ENCODE measurements at regions not wholly inside any gene's neighbourhood (a gene's known extent, or its start where the extent isn't known, plus 50 kb on each side); places are given as distances from the start of the nearest gene placed in this dataset.

DNA sequence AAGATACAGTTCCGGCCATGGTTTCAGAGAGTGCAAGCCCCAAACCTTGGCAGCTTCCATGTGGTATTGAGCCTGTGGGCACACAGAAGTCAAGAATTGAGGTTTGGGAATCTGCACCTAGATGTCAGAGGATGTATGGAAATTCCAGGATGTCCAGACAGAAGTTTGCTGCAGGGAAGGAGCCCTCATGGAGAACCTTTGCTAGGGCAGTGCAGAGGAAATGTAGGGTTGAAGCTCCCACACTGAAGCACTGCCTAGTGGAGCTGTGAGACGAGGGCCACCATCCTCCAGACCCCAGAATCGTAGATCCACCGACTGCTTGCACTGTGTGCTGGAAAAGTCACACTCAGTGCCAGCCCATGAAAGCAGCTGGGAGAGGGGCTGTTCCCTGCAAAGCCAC, 267.5 kb downstream of the OGFRL1 start:
- no peak for TF ChIP-seq POLR2A (IDR thresholded peaks at IDR 0.05)
- TF ChIP-seq, protein P1, sequence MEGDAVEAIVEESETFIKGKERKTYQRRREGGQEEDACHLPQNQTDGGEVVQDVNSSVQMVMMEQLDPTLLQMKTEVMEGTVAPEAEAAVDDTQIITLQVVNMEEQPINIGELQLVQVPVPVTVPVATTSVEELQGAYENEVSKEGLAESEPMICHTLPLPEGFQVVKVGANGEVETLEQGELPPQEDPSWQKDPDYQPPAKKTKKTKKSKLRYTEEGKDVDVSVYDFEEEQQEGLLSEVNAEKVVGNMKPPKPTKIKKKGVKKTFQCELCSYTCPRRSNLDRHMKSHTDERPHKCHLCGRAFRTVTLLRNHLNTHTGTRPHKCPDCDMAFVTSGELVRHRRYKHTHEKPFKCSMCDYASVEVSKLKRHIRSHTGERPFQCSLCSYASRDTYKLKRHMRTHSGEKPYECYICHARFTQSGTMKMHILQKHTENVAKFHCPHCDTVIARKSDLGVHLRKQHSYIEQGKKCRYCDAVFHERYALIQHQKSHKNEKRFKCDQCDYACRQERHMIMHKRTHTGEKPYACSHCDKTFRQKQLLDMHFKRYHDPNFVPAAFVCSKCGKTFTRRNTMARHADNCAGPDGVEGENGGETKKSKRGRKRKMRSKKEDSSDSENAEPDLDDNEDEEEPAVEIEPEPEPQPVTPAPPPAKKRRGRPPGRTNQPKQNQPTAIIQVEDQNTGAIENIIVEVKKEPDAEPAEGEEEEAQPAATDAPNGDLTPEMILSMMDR (IDR thresholded peaks at IDR 0.05) = no peak
